LNCaP clone FGC (cell line): ENCODE measurements at regions not wholly inside any gene's neighbourhood (a gene's known extent, or its start where the extent isn't known, plus 50 kb on each side); places are given as distances from the start of the nearest gene placed in this dataset.
A peak's percentile ranks its signal among the peaks of the same experiment; 100 is the strongest.

ENCODE experiments used
- DNase-seq: peaks from one replicate; pipeline ENCODE4 v3.0.0-alpha.2; 2011; ENCODE audit warnings: low read depth
- H3K4me3 ChIP-seq: 2 replicates; pipeline ENCODE4 v1.5.1; 2011; ENCODE audit warnings: mild to moderate bottlenecking, low read depth, low read length, control low read depth
- CTCF ChIP-seq: IDR thresholded peaks from 2 replicates; pipeline ENCODE4 v1.5.1; 2012; ENCODE audit warnings: mild to moderate bottlenecking; ENCODE audit not compliant: control insufficient read depth, insufficient read depth; ENCODE audit errors: extremely low read depth

GRCh38 chr13:55230570-55230908 lies 1910.2 kb upstream of the PRR20A start:
- DNase-seq = no peak
- H3K4me3 ChIP-seq = no peak overlapping the region
- TF ChIP-seq CTCF = no peak

- DNase-seq = no peak
- TF ChIP-seq CTCF = no peak
- H3K4me3 ChIP-seq = no peak overlapping the region
Measured at GRCh38 chr13:55234311-55234710, 1906.4 kb upstream of the PRR20A start.

- peak; percentile 7 for DNase-seq
- peak; percentile 65 for TF ChIP-seq CTCF
- H3K4me3 ChIP-seq = no peak overlapping the region
Measured at GRCh38 chr13:55245005-55245644, 1895.6 kb upstream of the PRR20A start.

GRCh38 chr13:55255236-55255635 lies 1885.5 kb upstream of the PRR20A start:
- H3K4me3 ChIP-seq = no peak overlapping the region
- DNase-seq = no peak
- no peak for TF ChIP-seq CTCF

- H3K4me3 ChIP-seq = no peak overlapping the region
- DNase-seq = no peak
- TF ChIP-seq CTCF = no peak
Measured at GRCh38 chr13:55263045-55263444, 1877.7 kb upstream of the PRR20A start.

- no peak for TF ChIP-seq CTCF
- H3K4me3 ChIP-seq = no peak overlapping the region
- DNase-seq = no peak
Measured at GRCh38 chr13:55266644-55267043, 1874.1 kb upstream of the PRR20A start.

- no peak for DNase-seq
- TF ChIP-seq CTCF = no peak
- H3K4me3 ChIP-seq = no peak overlapping the region
Measured at GRCh38 chr13:55298201-55298600, 1842.5 kb upstream of the PRR20A start.
